Osteocyte (in vitro differentiated cells): ENCODE measurements at regions not wholly inside any gene's neighbourhood (a gene's known extent, or its start where the extent isn't known, plus 50 kb on each side); places are given as distances from the start of the nearest gene placed in this dataset.

Experiments
- DNase-seq: peaks from one replicate; pipeline ENCODE4 v3.0.0; 2021; ENCODE audit warnings: mixed read lengths; ENCODE audit not compliant: unreplicated experiment; ENCODE audit errors: extremely low spot score
- H3K27ac Mint-ChIP-seq: one replicate; pipeline ENCODE4 v1.8.0; 2021; ENCODE audit warnings: mild to moderate bottlenecking, mixed read lengths; ENCODE audit not compliant: unreplicated experiment
- H3K27me3 Mint-ChIP-seq: one replicate; pipeline ENCODE4 v1.8.0; 2021; ENCODE audit warnings: mixed read lengths; ENCODE audit not compliant: unreplicated experiment
- H3K36me3 Mint-ChIP-seq: one replicate; pipeline ENCODE4 v1.8.0; 2021; ENCODE audit warnings: mixed read lengths; ENCODE audit not compliant: unreplicated experiment
- H3K4me1 Mint-ChIP-seq: one replicate; pipeline ENCODE4 v1.8.0; 2021; ENCODE audit warnings: mixed read lengths; ENCODE audit not compliant: unreplicated experiment
- H3K4me3 Mint-ChIP-seq: one replicate; pipeline ENCODE4 v1.8.0; 2021; ENCODE audit warnings: mild to moderate bottlenecking, moderate library complexity, mixed read lengths; ENCODE audit not compliant: unreplicated experiment
- H3K9me3 Mint-ChIP-seq: one replicate; pipeline ENCODE4 v1.8.0; 2021; ENCODE audit warnings: mixed read lengths; ENCODE audit not compliant: unreplicated experiment
- TF ChIP-seq, protein P1 (sequence below): fragments of 200-600 bp; sonication (generic); IDR thresholded peaks from 2 replicates; pipeline ENCODE4 v1.5.0; 2021; ENCODE audit warnings: antibody characterized with exemption, mild to moderate bottlenecking, moderate library complexity

GRCh38 chr3:117752984-117753717, 1043.6 kb downstream of the TUSC7 start:
- Mint-ChIP-seq H3K4me1 (peaks cover 17% of the 10 kb centered on the region), H3K36me3 (no peaks in the 10 kb centered on the region), H3K4me3 (no peak overlapping the region), H3K27ac (no peak overlapping the region), H3K9me3 (no peaks in the 10 kb centered on the region), H3K27me3 (no peaks in the 10 kb centered on the region)
- TF ChIP-seq, protein P1, sequence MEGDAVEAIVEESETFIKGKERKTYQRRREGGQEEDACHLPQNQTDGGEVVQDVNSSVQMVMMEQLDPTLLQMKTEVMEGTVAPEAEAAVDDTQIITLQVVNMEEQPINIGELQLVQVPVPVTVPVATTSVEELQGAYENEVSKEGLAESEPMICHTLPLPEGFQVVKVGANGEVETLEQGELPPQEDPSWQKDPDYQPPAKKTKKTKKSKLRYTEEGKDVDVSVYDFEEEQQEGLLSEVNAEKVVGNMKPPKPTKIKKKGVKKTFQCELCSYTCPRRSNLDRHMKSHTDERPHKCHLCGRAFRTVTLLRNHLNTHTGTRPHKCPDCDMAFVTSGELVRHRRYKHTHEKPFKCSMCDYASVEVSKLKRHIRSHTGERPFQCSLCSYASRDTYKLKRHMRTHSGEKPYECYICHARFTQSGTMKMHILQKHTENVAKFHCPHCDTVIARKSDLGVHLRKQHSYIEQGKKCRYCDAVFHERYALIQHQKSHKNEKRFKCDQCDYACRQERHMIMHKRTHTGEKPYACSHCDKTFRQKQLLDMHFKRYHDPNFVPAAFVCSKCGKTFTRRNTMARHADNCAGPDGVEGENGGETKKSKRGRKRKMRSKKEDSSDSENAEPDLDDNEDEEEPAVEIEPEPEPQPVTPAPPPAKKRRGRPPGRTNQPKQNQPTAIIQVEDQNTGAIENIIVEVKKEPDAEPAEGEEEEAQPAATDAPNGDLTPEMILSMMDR: no peak
- no peak for DNase-seq

- H3K4me3 Mint-ChIP-seq: no peak overlapping the region
- H3K9me3 Mint-ChIP-seq: no peaks in the 10 kb centered on the region
- TF ChIP-seq, protein P1: no peak
- peaks cover 5% of the 10 kb centered on the region for H3K27me3 Mint-ChIP-seq
- no peaks in the 10 kb centered on the region for H3K36me3 Mint-ChIP-seq
- DNase-seq: no peak
- no peak overlapping the region for H3K27ac Mint-ChIP-seq
- peaks cover 17% of the 10 kb centered on the region for H3K4me1 Mint-ChIP-seq
Observed at GRCh38 chr3:117754058-117754457, 1044.5 kb downstream of the TUSC7 start.

GRCh38 chr3:117754841-117755240, 1045.3 kb downstream of the TUSC7 start:
- no peak overlapping the region for H3K4me3 Mint-ChIP-seq
- no peaks in the 10 kb centered on the region for H3K36me3 Mint-ChIP-seq
- no peak for DNase-seq
- H3K9me3 Mint-ChIP-seq: no peaks in the 10 kb centered on the region
- no peak overlapping the region for H3K27ac Mint-ChIP-seq
- TF ChIP-seq, protein P1: no peak
- peaks cover 17% of the 10 kb centered on the region for H3K4me1 Mint-ChIP-seq
- H3K27me3 Mint-ChIP-seq: peaks cover 6% of the 10 kb centered on the region

GRCh38 chr3:117756563-117756962, 1047.0 kb downstream of the TUSC7 start:
- H3K4me1 Mint-ChIP-seq: peaks cover 17% of the 10 kb centered on the region
- no peaks in the 10 kb centered on the region for H3K36me3 Mint-ChIP-seq
- TF ChIP-seq, protein P1: no peak
- H3K4me3 Mint-ChIP-seq: no peak overlapping the region
- H3K27me3 Mint-ChIP-seq: peaks cover 11% of the 10 kb centered on the region
- no peak overlapping the region for H3K27ac Mint-ChIP-seq
- H3K9me3 Mint-ChIP-seq: no peaks in the 10 kb centered on the region
- no peak for DNase-seq

- Mint-ChIP-seq H3K4me1 (peaks cover 12% of the 10 kb centered on the region), H3K4me3 (no peak overlapping the region), H3K9me3 (no peaks in the 10 kb centered on the region), H3K36me3 (no peaks in the 10 kb centered on the region), H3K27me3 (peaks cover 30% of the 10 kb centered on the region), H3K27ac (no peak overlapping the region)
- TF ChIP-seq, protein P1: no peak
- no peak for DNase-seq
Observed at GRCh38 chr3:117761703-117762620, 1052.4 kb downstream of the TUSC7 start.
